T47D (cell line): ENCODE measurements at regions not wholly inside any gene's neighbourhood (a gene's known extent, or its start where the extent isn't known, plus 50 kb on each side); places are given as distances from the start of the nearest gene placed in this dataset.

Experiments
- DNase-seq, 2 experiments: peaks; one replicate each; pipeline versions ENCODE4 v3.0.0 to v3.0.0-alpha.2; 2011 to 2012; ENCODE audit warnings: low read depth in 1 of 2, low spot score in 1 of 2
- JUND ChIP-seq: IDR thresholded peaks from 2 replicates; pipeline ENCODE4 v1.6.1; 2012; ENCODE audit warnings: low read depth
- in situ Hi-C: cut with HindIII; loops from 2 replicates; pipeline ENCODE4 v1.10.0; 2016; ENCODE audit warnings: low sequenced_read_pairs, low pct_unique_long_range_greater_than_20kb

- no peak for TF ChIP-seq JUND
- no peak for DNase-seq
Measured at GRCh38 chr16:31694461-31694860, 166.8 kb downstream of the AHSP start.

GRCh38 chr16:31695667-31696066, 168.0 kb downstream of the AHSP start:
- no peak for TF ChIP-seq JUND
- in situ Hi-C loops, result no loop called here
- no peak for DNase-seq

More at GRCh38 chr16:31694461-31694860, 166.8 kb downstream of the AHSP start:
- in situ Hi-C loops, result no loop called here

DNA sequence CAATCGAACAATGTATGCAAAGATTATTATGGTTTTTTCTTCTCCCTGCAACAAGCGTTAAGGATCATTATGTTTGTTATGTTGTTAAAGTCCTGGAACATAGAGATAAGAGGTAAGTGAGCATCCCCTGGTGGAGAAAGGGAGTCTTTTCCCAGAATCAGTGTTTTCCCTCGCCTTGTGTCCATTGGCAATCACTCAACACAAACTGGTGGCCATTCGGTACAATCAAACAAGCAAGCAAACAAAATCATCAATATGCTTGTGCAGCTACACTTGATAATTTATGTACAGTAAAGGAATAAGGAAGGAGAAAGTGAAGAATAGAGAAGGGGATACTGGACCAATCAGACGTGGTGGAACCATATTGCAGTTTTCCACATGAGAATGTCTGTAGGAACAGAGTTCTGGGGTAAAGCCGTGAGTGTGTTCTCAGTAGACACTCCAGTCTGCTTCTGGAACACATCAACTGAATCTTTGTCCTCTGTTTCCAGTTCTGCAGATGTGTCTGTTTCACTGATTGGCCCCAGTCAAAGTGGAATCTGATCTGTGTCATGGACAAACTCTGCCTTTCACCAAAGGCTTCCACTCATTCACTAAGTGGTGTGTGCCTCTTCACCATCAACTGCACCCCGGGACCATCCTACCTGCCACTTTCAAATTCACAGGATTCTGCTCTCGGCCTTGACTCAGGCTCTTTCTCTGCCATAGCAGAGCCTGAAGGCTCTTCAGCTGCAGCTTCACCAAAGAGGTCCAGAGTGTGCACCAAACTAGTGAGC, 169.5 kb downstream of the AHSP start:
- in situ Hi-C loops, result no loop called here
- DNase-seq, result peak; percentile 60 to 69
- no peak for TF ChIP-seq JUND

DNA sequence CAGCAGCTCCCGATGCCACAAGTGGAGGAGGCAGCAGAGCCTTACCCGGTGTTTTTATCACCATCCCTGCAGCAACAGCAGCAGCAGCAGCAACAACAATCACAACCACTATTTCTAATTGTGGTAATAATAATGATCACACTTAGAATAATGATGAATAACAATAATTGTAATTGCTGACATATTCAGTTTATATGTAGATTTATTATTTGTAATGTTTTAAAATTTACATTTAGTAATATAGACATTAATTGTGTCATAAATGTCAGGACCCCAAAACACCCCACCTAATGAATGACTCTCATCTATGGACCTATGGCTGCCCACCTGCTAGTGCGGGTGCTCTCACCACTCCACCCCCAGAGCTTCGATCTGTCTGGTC, 170.0 kb downstream of the AHSP start:
- no peak for TF ChIP-seq JUND
- no peak for DNase-seq
- in situ Hi-C loops, result no loop called here

- in situ Hi-C loops, result no loop called here
- TF ChIP-seq JUND, result no peak
- DNase-seq, result no peak
Measured at GRCh38 chr16:31698901-31699300, 171.2 kb downstream of the AHSP start.

DNA sequence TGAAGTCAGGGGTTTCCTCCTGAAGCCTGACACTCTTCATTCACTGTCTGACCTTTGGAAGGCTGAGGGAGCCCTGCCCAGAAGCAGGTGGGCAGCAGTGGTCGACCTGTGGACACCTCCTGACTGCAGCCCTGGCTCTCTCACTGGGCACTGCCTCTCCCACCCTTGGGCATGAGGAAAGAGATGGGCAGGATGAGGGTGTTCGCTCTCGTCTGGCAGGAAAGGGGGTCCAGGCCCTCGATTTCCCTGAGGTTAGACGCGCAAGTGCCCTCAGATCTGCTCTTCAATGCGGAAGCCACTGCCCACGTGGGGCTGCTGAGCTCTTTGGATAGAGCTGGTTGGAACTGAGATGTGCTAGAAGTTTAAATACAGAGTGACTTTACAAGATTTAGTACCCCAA, 171.9 kb downstream of the AHSP start:
- in situ Hi-C loops, result no loop called here
- no peak for TF ChIP-seq JUND
- DNase-seq, result no peak

GRCh38 chr16:31700200-31700529, 172.5 kb downstream of the AHSP start:
- TF ChIP-seq JUND, result no peak
- in situ Hi-C loops, result no loop called here
- DNase-seq, result peak in 1 of 2 experiments; percentile 86

DNA sequence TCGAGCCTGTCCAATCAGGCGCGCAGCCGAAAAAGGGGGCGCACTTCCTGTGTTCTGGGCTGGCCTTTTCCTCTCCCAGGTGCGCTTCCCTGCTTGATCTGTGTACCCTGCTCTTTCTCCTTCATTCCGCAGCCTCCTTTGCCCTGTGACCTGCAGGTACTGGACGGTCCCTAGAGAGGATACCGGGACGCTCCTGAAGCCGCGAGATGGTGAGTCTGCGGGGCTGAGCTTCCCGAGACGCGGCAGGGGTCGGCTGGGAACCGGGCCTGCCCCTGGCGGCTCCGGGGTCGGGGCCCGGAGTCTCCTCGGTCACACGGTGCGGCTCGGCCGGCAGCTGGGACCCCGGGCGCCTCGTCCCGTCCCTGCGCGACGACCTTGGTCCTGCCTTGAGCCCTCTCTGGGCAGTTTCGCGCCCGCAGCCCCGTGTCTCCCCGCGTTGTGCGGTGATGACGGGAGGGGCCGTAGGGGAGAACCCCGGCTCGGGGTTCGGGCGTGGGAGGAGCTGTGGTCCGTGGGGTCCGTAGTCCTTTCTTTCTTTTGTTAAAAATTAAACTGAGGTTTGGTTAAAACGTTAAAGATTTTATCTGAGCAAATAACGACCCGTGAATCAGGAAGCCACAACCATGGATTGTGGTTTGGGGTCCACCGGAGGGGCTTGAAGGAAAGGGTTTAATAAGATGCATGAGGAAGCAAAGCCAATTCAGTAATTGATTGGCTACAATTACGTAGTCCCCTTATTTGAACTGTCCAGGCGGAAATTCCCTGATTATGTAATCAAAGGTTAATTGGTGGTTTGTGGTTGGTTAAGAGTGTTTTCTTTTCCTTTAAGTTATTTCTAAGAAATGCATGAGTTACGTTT, 172.8 kb upstream of the ZNF267 start:
- peak in 1 of 2 experiments; percentile 92 for DNase-seq
- TF ChIP-seq JUND, result no peak
- in situ Hi-C loops, result no loop called here

- in situ Hi-C loops, result no loop called here
- DNase-seq, result no peak
- TF ChIP-seq JUND, result no peak
Measured at GRCh38 chr16:31701734-31702133, 171.9 kb upstream of the ZNF267 start.

DNA sequence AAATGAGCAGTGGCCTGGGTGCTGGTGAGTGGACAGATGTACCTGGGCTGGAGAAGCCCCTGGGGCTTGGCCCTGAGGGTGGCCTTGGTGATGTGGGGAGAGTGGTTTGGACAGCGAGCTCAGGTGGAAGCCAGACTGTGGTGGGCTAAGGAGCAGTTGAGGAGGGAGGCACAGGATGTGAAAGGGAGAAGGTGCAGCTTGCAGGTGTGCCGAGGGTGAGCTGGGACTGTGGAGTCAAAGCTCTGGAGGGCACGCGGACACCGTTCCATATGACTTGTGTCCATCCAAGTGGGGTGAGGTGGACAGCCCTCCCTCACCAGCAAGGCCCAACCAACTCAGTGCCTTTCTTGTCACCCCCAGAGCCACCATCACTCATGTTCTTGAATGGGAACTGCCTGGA, 170.8 kb upstream of the ZNF267 start:
- in situ Hi-C loops, result no loop called here
- no peak for TF ChIP-seq JUND
- DNase-seq, result no peak

GRCh38 chr16:31703526-31704128, 170.0 kb upstream of the ZNF267 start:
- DNase-seq, result no peak
- TF ChIP-seq JUND, result no peak
- in situ Hi-C loops, result no loop called here

GRCh38 chr16:31704138-31704537, 169.5 kb upstream of the ZNF267 start:
- TF ChIP-seq JUND, result no peak
- no peak for DNase-seq
- in situ Hi-C loops, result no loop called here

DNA sequence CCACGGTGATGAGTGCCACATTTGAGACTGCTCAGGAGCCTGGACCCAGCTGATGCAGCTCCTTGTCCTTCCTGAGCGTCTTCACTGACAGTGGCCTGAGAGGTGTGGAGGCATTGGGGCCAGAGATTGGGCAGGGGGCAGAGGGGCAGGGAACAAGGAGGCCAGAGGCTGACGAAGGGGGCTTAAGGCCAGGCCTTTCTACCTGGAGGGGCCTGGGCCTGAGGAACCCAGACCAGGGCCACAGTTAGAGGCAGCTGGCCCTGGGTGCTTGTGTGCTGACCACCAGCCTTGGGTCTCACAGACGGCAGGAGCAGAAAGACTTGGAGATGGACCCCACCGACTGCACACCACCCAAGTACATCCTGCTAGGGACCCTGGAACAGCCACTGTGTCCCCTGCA, 168.2 kb upstream of the ZNF267 start:
- DNase-seq, result no peak
- in situ Hi-C loops, result no loop called here
- no peak for TF ChIP-seq JUND
